ENCODE measurements at regions not wholly inside any gene's neighbourhood (a gene's known extent, or its start where the extent isn't known, plus 50 kb on each side); places are given as distances from the start of the nearest gene placed in this dataset.

DNA sequence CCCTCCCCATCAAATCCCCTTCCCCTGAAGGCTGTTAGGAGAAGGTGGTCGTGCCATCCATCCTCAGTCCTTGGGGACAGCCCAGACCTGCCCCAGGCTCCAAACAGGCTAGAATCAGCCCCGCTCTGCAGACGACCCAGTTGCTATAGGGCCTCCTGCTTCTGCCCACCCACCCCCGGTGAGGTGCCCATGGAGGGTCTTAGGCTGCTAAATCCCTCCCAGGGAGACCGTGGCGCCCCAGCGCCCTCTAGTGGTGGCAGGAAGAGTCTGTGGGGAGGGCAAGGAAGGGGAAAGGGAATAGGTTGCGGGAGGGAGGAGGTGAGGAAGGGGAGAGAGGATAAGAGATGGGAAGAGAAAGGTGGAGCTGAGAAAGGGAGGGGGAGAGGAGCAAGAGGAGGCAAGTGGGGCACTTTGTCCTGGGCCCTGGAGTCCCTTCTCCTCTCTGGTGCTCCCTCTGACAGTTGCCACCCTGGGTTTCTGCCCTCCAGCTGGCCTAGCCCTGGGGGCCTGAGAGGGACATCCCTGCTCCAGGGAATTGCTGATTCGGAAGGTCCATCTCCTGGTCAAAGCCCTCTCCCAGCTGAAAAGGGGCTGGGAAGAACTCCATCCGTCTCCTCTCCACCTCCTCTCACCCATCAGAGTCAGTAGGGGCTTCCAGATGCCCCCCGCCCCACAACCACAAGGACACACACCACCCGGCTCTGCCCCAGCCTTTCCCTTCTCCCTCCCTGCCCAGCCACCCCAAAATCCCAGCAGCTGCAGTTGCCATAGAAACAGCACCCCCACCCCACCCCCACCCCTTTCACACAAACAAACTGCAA, 55.4 kb downstream of the CAMK2N1 start:
- no peak overlapping the region for H3K27ac Mint-ChIP-seq
- Histone ChIP-seq H2AFZ (ENCODE audit: insufficient read depth, low read depth, low read length, poor library complexity, severe bottlenecking) (no peak overlapping the region), H4K20me1 (ENCODE audit: control insufficient read depth, insufficient read depth, low read length, poor library complexity, severe bottlenecking) (no peaks in the 10 kb centered on the region), H3K27me3 (replicated peaks in 1 of 4; ENCODE audit: control extremely low read depth in 1 of 4, control insufficient read depth in 3 of 4, insufficient read depth in 4 of 4, low read length in 3 of 4) (peaks cover 0 to 7% (median 3%) of the 10 kb centered on the region in 4 experiments), H3K27ac (ENCODE audit: low read length in 2 of 2) (no peak overlapping the region), H3K79me2 (ENCODE audit: control insufficient read depth, insufficient read depth, low read length) (no peaks in the 10 kb centered on the region), H3K9me3 (ENCODE audit: control extremely low read depth in 1 of 3, control insufficient read depth in 2 of 3, insufficient read depth in 1 of 3, low read length in 2 of 3) (peaks cover 0 to 3% (median 0%) of the 10 kb centered on the region in 3 donors), H3K4me3 (ENCODE audit: control extremely low read depth in 1 of 5, extremely low read depth in 1 of 5, insufficient read depth in 1 of 5, low read depth in 2 of 5, low read length in 4 of 5) (no peak overlapping the region), H3K36me3 (replicated peaks in 1 of 2; ENCODE audit: control extremely low read depth in 1 of 2, control insufficient read depth in 1 of 2, extremely low read depth in 1 of 2, insufficient read depth in 2 of 2, low read length in 1 of 2) (no peaks in the 10 kb centered on the region), H3K4me2 (replicated peaks; ENCODE audit: low read depth, low read length, poor library complexity, severe bottlenecking) (no peak overlapping the region), H3K9ac (ENCODE audit: low read length) (no peak overlapping the region), H3K4me1 (ENCODE audit: control insufficient read depth in 2 of 2, insufficient read depth in 2 of 2, low read length in 2 of 2) (no peaks in the 10 kb centered on the region)
- intact Hi-C loops (cut with micrococcal nuclease), result loop anchor here (5.0 kb wide), 1 partner anchor 53 kb away; no protein-coding TSS in a partner anchor
- H3K9me3 Mint-ChIP-seq (ENCODE audit: insufficient read depth), result no peaks in the 10 kb centered on the region
- POLR2A ChIA-PET, result no interaction called here
- DNase-seq, result peak; percentile 52
- 18% methylated on average over 12 of the region's 12 CpGs for WGBS (ENCODE audit: insufficient coverage)
- TF ChIP-seq, protein P1, sequence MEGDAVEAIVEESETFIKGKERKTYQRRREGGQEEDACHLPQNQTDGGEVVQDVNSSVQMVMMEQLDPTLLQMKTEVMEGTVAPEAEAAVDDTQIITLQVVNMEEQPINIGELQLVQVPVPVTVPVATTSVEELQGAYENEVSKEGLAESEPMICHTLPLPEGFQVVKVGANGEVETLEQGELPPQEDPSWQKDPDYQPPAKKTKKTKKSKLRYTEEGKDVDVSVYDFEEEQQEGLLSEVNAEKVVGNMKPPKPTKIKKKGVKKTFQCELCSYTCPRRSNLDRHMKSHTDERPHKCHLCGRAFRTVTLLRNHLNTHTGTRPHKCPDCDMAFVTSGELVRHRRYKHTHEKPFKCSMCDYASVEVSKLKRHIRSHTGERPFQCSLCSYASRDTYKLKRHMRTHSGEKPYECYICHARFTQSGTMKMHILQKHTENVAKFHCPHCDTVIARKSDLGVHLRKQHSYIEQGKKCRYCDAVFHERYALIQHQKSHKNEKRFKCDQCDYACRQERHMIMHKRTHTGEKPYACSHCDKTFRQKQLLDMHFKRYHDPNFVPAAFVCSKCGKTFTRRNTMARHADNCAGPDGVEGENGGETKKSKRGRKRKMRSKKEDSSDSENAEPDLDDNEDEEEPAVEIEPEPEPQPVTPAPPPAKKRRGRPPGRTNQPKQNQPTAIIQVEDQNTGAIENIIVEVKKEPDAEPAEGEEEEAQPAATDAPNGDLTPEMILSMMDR (IDR thresholded peaks at IDR 0.05), result peak; percentile 65
- no peak for TF ChIP-seq EZH2 (IDR thresholded peaks at IDR 0.05; ENCODE audit: borderline replicate concordance, insufficient read depth, low read depth, low read length, poor library complexity, severe bottlenecking)
- CTCF ChIA-PET, result interaction anchor here (1.1 to 3.6 kb wide), 7 partner anchors 18 to 218 kb away, joined by 3 to 17 read pairs (median 6); no protein-coding TSS in a partner anchor
- peaks cover 3% of the 10 kb centered on the region for H3K4me1 Mint-ChIP-seq
- H3K4me3 Mint-ChIP-seq, result no peak overlapping the region
- H3K27me3 Mint-ChIP-seq, result peaks cover 48% of the 10 kb centered on the region
- no peak for ATAC-seq (ENCODE audit: low read depth)

DNA sequence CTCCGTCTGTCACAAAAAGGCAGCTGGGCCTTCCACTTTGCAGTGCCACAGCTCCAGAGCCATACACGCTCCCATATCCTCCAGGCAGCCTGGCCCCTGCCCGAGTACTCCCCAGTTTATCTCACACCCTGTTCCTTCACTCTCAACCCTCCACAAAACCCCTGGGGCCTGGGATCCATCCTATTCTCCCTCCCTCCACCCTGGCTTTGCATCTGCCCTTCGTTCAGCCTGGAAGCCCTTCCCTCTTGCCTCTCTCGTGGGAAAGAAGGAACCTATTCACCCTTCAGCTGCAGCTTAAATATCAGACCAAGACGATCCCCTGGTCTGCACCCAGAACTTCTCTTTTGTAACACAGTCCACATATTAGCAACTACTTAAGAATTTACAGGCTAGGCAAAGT, 56.7 kb downstream of the CAMK2N1 start:
- intact Hi-C loops (cut with micrococcal nuclease), result no loop called here
- H3K4me2 ChIP-seq (replicated peaks; ENCODE audit: low read depth, low read length, poor library complexity, severe bottlenecking), result no peak overlapping the region
- no peak overlapping the region for H3K27ac ChIP-seq (ENCODE audit: low read length in 2 of 2)
- H2AFZ ChIP-seq (ENCODE audit: insufficient read depth, low read depth, low read length, poor library complexity, severe bottlenecking), result no peak overlapping the region
- peaks cover 38% of the 10 kb centered on the region for H3K27me3 Mint-ChIP-seq
- H3K36me3 ChIP-seq (replicated peaks in 1 of 2; ENCODE audit: control extremely low read depth in 1 of 2, control insufficient read depth in 1 of 2, extremely low read depth in 1 of 2, insufficient read depth in 2 of 2, low read length in 1 of 2), result no peaks in the 10 kb centered on the region
- no peak for ATAC-seq (ENCODE audit: low read depth)
- no peaks in the 10 kb centered on the region for H4K20me1 ChIP-seq (ENCODE audit: control insufficient read depth, insufficient read depth, low read length, poor library complexity, severe bottlenecking)
- H3K27ac Mint-ChIP-seq, result no peak overlapping the region
- ChIA-PET POLR2A (no interaction called here), CTCF (interaction anchor here (0.7 to 3.6 kb wide), 6 partner anchors 19 to 216 kb away, joined by 3 to 17 read pairs (median 4); no protein-coding TSS in a partner anchor)
- H3K4me1 Mint-ChIP-seq, result peaks cover 3% of the 10 kb centered on the region
- DNase-seq, result no peak
- TF ChIP-seq EZH2 (IDR thresholded peaks at IDR 0.05; ENCODE audit: borderline replicate concordance, insufficient read depth, low read depth, low read length, poor library complexity, severe bottlenecking), result no peak
- TF ChIP-seq, protein P1 (IDR thresholded peaks at IDR 0.05), result no peak
- no peak overlapping the region for H3K9ac ChIP-seq (ENCODE audit: low read length)
- peaks cover 0 to 5% (median 4%) of the 10 kb centered on the region in 3 donors for H3K9me3 ChIP-seq (ENCODE audit: control extremely low read depth in 1 of 3, control insufficient read depth in 2 of 3, insufficient read depth in 1 of 3, low read length in 2 of 3)
- H3K4me1 ChIP-seq (ENCODE audit: control insufficient read depth in 2 of 2, insufficient read depth in 2 of 2, low read length in 2 of 2), result no peaks in the 10 kb centered on the region
- H3K79me2 ChIP-seq (ENCODE audit: control insufficient read depth, insufficient read depth, low read length), result no peaks in the 10 kb centered on the region
- WGBS (ENCODE audit: insufficient coverage), result 58% methylated on average over 5 of the region's 6 CpGs
- H3K4me3 ChIP-seq (ENCODE audit: control extremely low read depth in 1 of 5, extremely low read depth in 1 of 5, insufficient read depth in 1 of 5, low read depth in 2 of 5, low read length in 4 of 5), result no peak overlapping the region
- no peak overlapping the region for H3K4me3 Mint-ChIP-seq
- peaks cover 2% of the 10 kb centered on the region for H3K9me3 Mint-ChIP-seq (ENCODE audit: insufficient read depth)
- peaks cover 0 to 7% (median 1%) of the 10 kb centered on the region in 4 experiments for H3K27me3 ChIP-seq (replicated peaks in 1 of 4; ENCODE audit: control extremely low read depth in 1 of 4, control insufficient read depth in 3 of 4, insufficient read depth in 4 of 4, low read length in 3 of 4)
